K562 (cell line): ENCODE measurements at regions not wholly inside any gene's neighbourhood (a gene's known extent, or its start where the extent isn't known, plus 50 kb on each side); places are given as distances from the start of the nearest gene placed in this dataset.

Experiments
- ATAC-seq: fragments of 200-7000 bp; cut with Tn5 transposase; 3 replicates; pipeline ENCODE4 v1.9.1; 2020; ENCODE audit warnings: moderate library complexity
- BruUV-seq: library from RNA; stranded (reverse); fragments of 400-500 nt; replicated peaks from 2 replicates; lab custom pipeline; 2021; lab: Mats Ljungman, UMichigan
- CTCF ChIA-PET: fragments of 300-600 bp; formaldehyde crosslinking; extraction: SDS; loops from one replicate; lab custom pipeline; 2021; ENCODE audit warnings: low intra/inter-chr PET ratio; lab: Yijun Ruan, JAX
- POLR2A ChIA-PET: fragments of 300-600, 350-650 bp; sonication (Branson Sonifier 250); formaldehyde crosslinking; extraction: SDS; loops from one replicate; lab custom pipeline; 2021; ENCODE audit warnings: antibody characterized with exemption, inconsistent platforms; lab: Yijun Ruan, JAX
- DNase-seq, 4 experiments: peaks; one replicate each; pipeline versions ENCODE4 v3.0.0 to v3.0.0-alpha.2; 2011 to 2018; ENCODE audit warnings: low spot score in 3 of 4, mixed read lengths in 3 of 4; ENCODE audit errors: extremely low read depth in 1 of 4
- FAIRE-seq: peaks from 2 replicates; lab custom pipeline; 2011; peaks lifted over from hg19 to GRCh38; lab: Jason Lieb, UNC
- H2AFZ ChIP-seq: 2 replicates; pipeline ENCODE4 v1.6.0; 2011; ENCODE audit warnings: low read depth, low read length, control low read depth, inconsistent platforms
- H3K27ac ChIP-seq: fragments of 200-600 bp; 3 replicates; pipeline ENCODE4 v1.8.0; 2011; ENCODE audit warnings: low read depth, mild to moderate bottlenecking, control low read depth, inconsistent platforms, low read length, moderate library complexity, mixed read lengths; ENCODE audit errors: extremely low read depth
- H3K27me3 ChIP-seq, 2 experiments: fragments of 300-600 bp in 1 of 2; 2 replicates in 1 of 2; 3 replicates in 1 of 2; pipeline versions ENCODE4 v1.6.0 to v1.8.0; 2011; ENCODE audit warnings: inconsistent platforms in 2 of 2, low read length in 2 of 2, mild to moderate bottlenecking in 1 of 2, mixed read lengths in 1 of 2, moderate library complexity in 1 of 2; ENCODE audit not compliant: control insufficient read depth in 2 of 2, insufficient read depth in 2 of 2
- H3K36me3 ChIP-seq: fragments of 300-600 bp; 3 replicates; pipeline ENCODE4 v1.8.0; 2011; ENCODE audit warnings: mild to moderate bottlenecking, low read length, inconsistent platforms; ENCODE audit not compliant: control insufficient read depth, insufficient read depth
- H3K4me1 ChIP-seq, 2 experiments: fragments of 200-600 bp in 1 of 2; replicated peaks in 1 of 2; 2 replicates in 1 of 2; 3 replicates in 1 of 2; pipeline versions ENCODE4 v1.5.1 to v1.8.0; 2011; ENCODE audit warnings: inconsistent platforms in 2 of 2, low read length in 2 of 2, mild to moderate bottlenecking in 1 of 2, mixed read lengths in 1 of 2, moderate library complexity in 1 of 2; ENCODE audit not compliant: control insufficient read depth in 2 of 2, insufficient read depth in 2 of 2
- H3K4me2 ChIP-seq: 2 replicates; pipeline ENCODE4 v1.6.1; 2011; ENCODE audit warnings: low read length, control low read depth, inconsistent platforms, mixed read lengths; ENCODE audit not compliant: insufficient read depth
- H3K4me3 ChIP-seq: fragments of 200-600 bp; sonication (generic), shearing (Covaris generic); 2 replicates; pipeline ENCODE4 v1.5.1; 2016; ENCODE audit warnings: control low read depth, inconsistent platforms
- H3K79me2 ChIP-seq: fragments of 200-600 bp; 3 replicates; pipeline ENCODE4 v1.8.0; 2011; ENCODE audit warnings: low read length, inconsistent platforms; ENCODE audit not compliant: control insufficient read depth, insufficient read depth
- H3K9ac ChIP-seq, 2 experiments: 2 replicates each; pipeline versions ENCODE4 v1.6.0 to v1.6.1; 2011; ENCODE audit warnings: low read depth in 2 of 2, low read length in 2 of 2, control low read depth in 1 of 2, inconsistent platforms in 1 of 2, mild to moderate bottlenecking in 1 of 2, mixed read lengths in 1 of 2; ENCODE audit not compliant: insufficient read depth in 1 of 2
- H3K9me1 ChIP-seq: one replicate; pipeline ENCODE4 v1.6.0; 2011; ENCODE audit warnings: inconsistent platforms, mild to moderate bottlenecking, low read length, moderate library complexity; ENCODE audit not compliant: control insufficient read depth, insufficient read depth
- H3K9me3 ChIP-seq: replicated peaks from 2 replicates; pipeline ENCODE4 v1.5.1; 2011; ENCODE audit warnings: low read depth, low read length, inconsistent platforms; ENCODE audit not compliant: control insufficient read depth, insufficient read depth
- H4K20me1 ChIP-seq: replicated peaks from 2 replicates; pipeline ENCODE4 v1.6.1; 2011; ENCODE audit warnings: low read length, inconsistent platforms, mixed read lengths; ENCODE audit not compliant: control insufficient read depth, insufficient read depth
- CCNT2 ChIP-seq: IDR thresholded peaks from 2 replicates; pipeline ENCODE4 v1.6.1; 2011; ENCODE audit warnings: borderline replicate concordance, low read depth, mild to moderate bottlenecking, moderate library complexity, mixed read lengths, low read length; ENCODE audit not compliant: insufficient read length; ENCODE audit errors: extremely low read depth
- EWSR1 ChIP-seq: fragments of 450-650 bp; IDR thresholded peaks from 2 replicates; pipeline ENCODE4 v1.6.1; 2018; ENCODE audit warnings: borderline replicate concordance, mild to moderate bottlenecking, low read depth, moderate library complexity; ENCODE audit not compliant: partially characterized antibody
- KLF1 ChIP-seq: fragments of 450-650 bp; IDR thresholded peaks from 2 replicates; pipeline ENCODE4 v1.6.1; 2016; ENCODE audit warnings: missing genetic modification characterization, missing compliant biosample characterization
- RAD21 ChIP-seq, 2 experiments: fragments of 250-450 bp in 1 of 2; fragments of 450-650 bp in 1 of 2; sonication (Bioruptor Pico) in 1 of 2; formaldehyde crosslinking in 1 of 2; IDR thresholded peaks in 1 of 2; conservative IDR thresholded peaks in 1 of 2; 2 replicates each; pipeline versions ENCODE4 v1.4.0 to v1.8.0; 2020 to 2022; ENCODE audit warnings: mild to moderate bottlenecking in 2 of 2, moderate library complexity in 1 of 2
- ZNF764 ChIP-seq: fragments of 250-450 bp; sonication (Bioruptor Pico); IDR thresholded peaks from 2 replicates; pipeline ENCODE4 v1.4.0; 2020; ENCODE audit warnings: low read depth, mild to moderate bottlenecking, moderate library complexity
- WGBS: fragments of 100-300 bp; shearing (Covaris generic); methylation state at CpG from one replicate; pipeline ENCODE4 v1.1.6; 2016; ENCODE audit warnings: low coverage, mixed read lengths; ENCODE audit not compliant: insufficient coverage; ENCODE audit errors: missing lambda C conversion rate; 5-methylcytosine and 5-hydroxymethylcytosine counted together
- in situ Hi-C: fragments of 300-500 bp; cut with MboI; formaldehyde crosslinking; loops from 4 replicates; pipeline ENCODE4 v1.15.0; 2018; ENCODE audit warnings: inconsistent platforms, mixed read lengths
- intact Hi-C: fragments of 100-400 bp; cut with micrococcal nuclease; formaldehyde crosslinking; loops from 2 replicates; pipeline ENCODE4 v1.14.2; 2022
- TF ChIP-seq, protein P1 (sequence below): fragments of 250-450 bp; sonication (Bioruptor Pico); IDR thresholded peaks from 2 replicates; pipeline ENCODE4 v1.5.0; 2020; ENCODE audit warnings: mild to moderate bottlenecking
- TF ChIP-seq, protein P2 (sequence below): fragments of 200-600 bp; sonication (generic); IDR thresholded peaks from one replicate; pipeline ENCODE4 v1.6.1; 2012; ENCODE audit warnings: mild to moderate bottlenecking, low read depth, low read length, inconsistent platforms
- TF ChIP-seq, protein P3 (sequence below): fragments of 450-650 bp; conservative IDR thresholded peaks from 2 replicates; pipeline ENCODE4 v1.6.1; 2016; ENCODE audit warnings: missing genetic modification characterization, low read depth, mild to moderate bottlenecking, control low read depth, missing compliant biosample characterization

DNA sequence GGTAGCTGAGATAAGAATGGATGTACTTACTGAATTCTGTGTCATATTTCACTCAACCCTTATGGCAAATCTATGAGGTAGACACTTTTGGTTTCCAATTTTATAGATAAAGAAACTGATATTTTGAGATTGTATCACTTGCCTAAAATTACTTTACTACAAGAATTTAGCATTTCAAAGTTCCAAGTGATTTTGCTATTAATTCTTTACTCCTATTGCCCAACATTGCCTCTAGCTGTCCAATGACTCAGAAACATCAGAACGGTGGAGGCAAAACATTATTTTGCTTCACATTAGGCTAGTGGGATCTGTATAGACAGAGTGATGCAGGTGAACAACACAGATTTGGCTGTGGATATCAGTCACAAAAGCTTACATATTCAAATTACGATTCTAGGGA, 747.2 kb upstream of the NEGR1 start:
- Histone ChIP-seq H4K20me1 (no peaks in the 10 kb centered on the region), H3K4me3 (no peak overlapping the region), H3K4me2 (no peak overlapping the region), H2AFZ (no peak overlapping the region), H3K79me2 (no peaks in the 10 kb centered on the region), H3K9me1 (no peaks in the 10 kb centered on the region), H3K9ac (no peak overlapping the region), H3K36me3 (no peaks in the 10 kb centered on the region), H3K9me3 (no peaks in the 10 kb centered on the region), H3K27me3 (no peaks in the 10 kb centered on the region), H3K4me1 (no peaks in the 10 kb centered on the region), H3K27ac (no peak overlapping the region)
- no peak for FAIRE-seq
- ATAC-seq, result no peak
- CTCF ChIA-PET, result no interaction called here
- in situ Hi-C loops (no loop called here), intact Hi-C loops (no loop called here)
- POLR2A ChIA-PET, result no interaction called here
- 0% methylated on average over 2 of the region's 2 CpGs for WGBS
- BruUV-seq, result no TSS peak
- DNase-seq, result no peak
- TF ChIP-seq CCNT2 (no peak), RAD21 (CRISPR knock-in tag; conservative IDR thresholded peaks at IDR 0.05 in 1 of 2, IDR thresholded peaks at IDR 0.05 in 1 of 2) (no peak), KLF1 (tag) (no peak), ZNF764 (CRISPR knock-in tag) (no peak), EWSR1 (no peak)
- TF ChIP-seq, protein P1, sequence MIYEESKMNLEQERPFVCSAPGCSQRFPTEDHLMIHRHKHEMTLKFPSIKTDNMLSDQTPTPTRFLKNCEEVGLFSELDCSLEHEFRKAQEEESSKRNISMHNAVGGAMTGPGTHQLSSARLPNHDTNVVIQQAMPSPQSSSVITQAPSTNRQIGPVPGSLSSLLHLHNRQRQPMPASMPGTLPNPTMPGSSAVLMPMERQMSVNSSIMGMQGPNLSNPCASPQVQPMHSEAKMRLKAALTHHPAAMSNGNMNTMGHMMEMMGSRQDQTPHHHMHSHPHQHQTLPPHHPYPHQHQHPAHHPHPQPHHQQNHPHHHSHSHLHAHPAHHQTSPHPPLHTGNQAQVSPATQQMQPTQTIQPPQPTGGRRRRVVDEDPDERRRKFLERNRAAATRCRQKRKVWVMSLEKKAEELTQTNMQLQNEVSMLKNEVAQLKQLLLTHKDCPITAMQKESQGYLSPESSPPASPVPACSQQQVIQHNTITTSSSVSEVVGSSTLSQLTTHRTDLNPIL (CRISPR knock-in tag), result no peak
- TF ChIP-seq, protein P2, sequence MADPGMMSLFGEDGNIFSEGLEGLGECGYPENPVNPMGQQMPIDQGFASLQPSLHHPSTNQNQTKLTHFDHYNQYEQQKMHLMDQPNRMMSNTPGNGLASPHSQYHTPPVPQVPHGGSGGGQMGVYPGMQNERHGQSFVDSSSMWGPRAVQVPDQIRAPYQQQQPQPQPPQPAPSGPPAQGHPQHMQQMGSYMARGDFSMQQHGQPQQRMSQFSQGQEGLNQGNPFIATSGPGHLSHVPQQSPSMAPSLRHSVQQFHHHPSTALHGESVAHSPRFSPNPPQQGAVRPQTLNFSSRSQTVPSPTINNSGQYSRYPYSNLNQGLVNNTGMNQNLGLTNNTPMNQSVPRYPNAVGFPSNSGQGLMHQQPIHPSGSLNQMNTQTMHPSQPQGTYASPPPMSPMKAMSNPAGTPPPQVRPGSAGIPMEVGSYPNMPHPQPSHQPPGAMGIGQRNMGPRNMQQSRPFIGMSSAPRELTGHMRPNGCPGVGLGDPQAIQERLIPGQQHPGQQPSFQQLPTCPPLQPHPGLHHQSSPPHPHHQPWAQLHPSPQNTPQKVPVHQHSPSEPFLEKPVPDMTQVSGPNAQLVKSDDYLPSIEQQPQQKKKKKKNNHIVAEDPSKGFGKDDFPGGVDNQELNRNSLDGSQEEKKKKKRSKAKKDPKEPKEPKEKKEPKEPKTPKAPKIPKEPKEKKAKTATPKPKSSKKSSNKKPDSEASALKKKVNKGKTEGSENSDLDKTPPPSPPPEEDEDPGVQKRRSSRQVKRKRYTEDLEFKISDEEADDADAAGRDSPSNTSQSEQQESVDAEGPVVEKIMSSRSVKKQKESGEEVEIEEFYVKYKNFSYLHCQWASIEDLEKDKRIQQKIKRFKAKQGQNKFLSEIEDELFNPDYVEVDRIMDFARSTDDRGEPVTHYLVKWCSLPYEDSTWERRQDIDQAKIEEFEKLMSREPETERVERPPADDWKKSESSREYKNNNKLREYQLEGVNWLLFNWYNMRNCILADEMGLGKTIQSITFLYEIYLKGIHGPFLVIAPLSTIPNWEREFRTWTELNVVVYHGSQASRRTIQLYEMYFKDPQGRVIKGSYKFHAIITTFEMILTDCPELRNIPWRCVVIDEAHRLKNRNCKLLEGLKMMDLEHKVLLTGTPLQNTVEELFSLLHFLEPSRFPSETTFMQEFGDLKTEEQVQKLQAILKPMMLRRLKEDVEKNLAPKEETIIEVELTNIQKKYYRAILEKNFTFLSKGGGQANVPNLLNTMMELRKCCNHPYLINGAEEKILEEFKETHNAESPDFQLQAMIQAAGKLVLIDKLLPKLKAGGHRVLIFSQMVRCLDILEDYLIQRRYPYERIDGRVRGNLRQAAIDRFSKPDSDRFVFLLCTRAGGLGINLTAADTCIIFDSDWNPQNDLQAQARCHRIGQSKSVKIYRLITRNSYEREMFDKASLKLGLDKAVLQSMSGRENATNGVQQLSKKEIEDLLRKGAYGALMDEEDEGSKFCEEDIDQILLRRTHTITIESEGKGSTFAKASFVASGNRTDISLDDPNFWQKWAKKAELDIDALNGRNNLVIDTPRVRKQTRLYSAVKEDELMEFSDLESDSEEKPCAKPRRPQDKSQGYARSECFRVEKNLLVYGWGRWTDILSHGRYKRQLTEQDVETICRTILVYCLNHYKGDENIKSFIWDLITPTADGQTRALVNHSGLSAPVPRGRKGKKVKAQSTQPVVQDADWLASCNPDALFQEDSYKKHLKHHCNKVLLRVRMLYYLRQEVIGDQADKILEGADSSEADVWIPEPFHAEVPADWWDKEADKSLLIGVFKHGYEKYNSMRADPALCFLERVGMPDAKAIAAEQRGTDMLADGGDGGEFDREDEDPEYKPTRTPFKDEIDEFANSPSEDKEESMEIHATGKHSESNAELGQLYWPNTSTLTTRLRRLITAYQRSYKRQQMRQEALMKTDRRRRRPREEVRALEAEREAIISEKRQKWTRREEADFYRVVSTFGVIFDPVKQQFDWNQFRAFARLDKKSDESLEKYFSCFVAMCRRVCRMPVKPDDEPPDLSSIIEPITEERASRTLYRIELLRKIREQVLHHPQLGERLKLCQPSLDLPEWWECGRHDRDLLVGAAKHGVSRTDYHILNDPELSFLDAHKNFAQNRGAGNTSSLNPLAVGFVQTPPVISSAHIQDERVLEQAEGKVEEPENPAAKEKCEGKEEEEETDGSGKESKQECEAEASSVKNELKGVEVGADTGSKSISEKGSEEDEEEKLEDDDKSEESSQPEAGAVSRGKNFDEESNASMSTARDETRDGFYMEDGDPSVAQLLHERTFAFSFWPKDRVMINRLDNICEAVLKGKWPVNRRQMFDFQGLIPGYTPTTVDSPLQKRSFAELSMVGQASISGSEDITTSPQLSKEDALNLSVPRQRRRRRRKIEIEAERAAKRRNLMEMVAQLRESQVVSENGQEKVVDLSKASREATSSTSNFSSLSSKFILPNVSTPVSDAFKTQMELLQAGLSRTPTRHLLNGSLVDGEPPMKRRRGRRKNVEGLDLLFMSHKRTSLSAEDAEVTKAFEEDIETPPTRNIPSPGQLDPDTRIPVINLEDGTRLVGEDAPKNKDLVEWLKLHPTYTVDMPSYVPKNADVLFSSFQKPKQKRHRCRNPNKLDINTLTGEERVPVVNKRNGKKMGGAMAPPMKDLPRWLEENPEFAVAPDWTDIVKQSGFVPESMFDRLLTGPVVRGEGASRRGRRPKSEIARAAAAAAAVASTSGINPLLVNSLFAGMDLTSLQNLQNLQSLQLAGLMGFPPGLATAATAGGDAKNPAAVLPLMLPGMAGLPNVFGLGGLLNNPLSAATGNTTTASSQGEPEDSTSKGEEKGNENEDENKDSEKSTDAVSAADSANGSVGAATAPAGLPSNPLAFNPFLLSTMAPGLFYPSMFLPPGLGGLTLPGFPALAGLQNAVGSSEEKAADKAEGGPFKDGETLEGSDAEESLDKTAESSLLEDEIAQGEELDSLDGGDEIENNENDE, result no peak
- TF ChIP-seq, protein P3, sequence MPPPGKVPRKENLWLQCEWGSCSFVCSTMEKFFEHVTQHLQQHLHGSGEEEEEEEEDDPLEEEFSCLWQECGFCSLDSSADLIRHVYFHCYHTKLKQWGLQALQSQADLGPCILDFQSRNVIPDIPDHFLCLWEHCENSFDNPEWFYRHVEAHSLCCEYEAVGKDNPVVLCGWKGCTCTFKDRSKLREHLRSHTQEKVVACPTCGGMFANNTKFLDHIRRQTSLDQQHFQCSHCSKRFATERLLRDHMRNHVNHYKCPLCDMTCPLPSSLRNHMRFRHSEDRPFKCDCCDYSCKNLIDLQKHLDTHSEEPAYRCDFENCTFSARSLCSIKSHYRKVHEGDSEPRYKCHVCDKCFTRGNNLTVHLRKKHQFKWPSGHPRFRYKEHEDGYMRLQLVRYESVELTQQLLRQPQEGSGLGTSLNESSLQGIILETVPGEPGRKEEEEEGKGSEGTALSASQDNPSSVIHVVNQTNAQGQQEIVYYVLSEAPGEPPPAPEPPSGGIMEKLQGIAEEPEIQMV, result no peak
